Caco-2 (cell line): ENCODE measurements at regions not wholly inside any gene's neighbourhood (a gene's known extent, or its start where the extent isn't known, plus 50 kb on each side); places are given as distances from the start of the nearest gene placed in this dataset.

ENCODE experiments used
- BruUV-seq: library from RNA; stranded (reverse); fragments of 400-500 nt; replicated peaks from 2 replicates; lab custom pipeline; 2021; lab: Mats Ljungman, UMichigan
- CTCF ChIA-PET: fragments of 300-600 bp; sonication (Branson Sonifier 250); formaldehyde crosslinking; loops from one replicate; lab custom pipeline; 2022; ENCODE audit warnings: antibody characterized with exemption; lab: Charles Lee
- POLR2A ChIA-PET: fragments of 300-600 bp; sonication (Branson Sonifier 250); formaldehyde crosslinking; loops from one replicate; lab custom pipeline; 2022; ENCODE audit warnings: antibody characterized with exemption; lab: Charles Lee
- DNase-seq, 2 experiments: peaks; one replicate each; pipeline versions ENCODE4 v3.0.0 to v3.0.0-alpha.2; 2020 to 2022
- H3K27me3 ChIP-seq: replicated peaks from 2 replicates; pipeline ENCODE4 v1.6.0; 2011; ENCODE audit warnings: low read length; ENCODE audit not compliant: control insufficient read depth, insufficient read depth
- H3K36me3 ChIP-seq: 2 replicates; pipeline ENCODE4 v1.5.1; 2011; ENCODE audit warnings: low read length; ENCODE audit not compliant: control insufficient read depth, insufficient read depth
- H3K4me1 ChIP-seq: fragments of 250-450 bp; sonication (Bioruptor Pico); 2 replicates; pipeline ENCODE4 v1.5.1; 2020; ENCODE audit warnings: mild to moderate bottlenecking
- H3K4me3 ChIP-seq: 2 replicates; pipeline ENCODE4 v1.5.1; 2011; ENCODE audit warnings: low read depth, mild to moderate bottlenecking, control low read depth, low read length
- H3K9me3 ChIP-seq: fragments of 250-450 bp; sonication (Bioruptor Pico); 2 replicates; pipeline ENCODE4 v1.5.1; 2020; ENCODE audit warnings: mild to moderate bottlenecking, moderate library complexity
- H3K27ac Mint-ChIP-seq: one replicate; pipeline ENCODE4 v1.8.0; 2022; ENCODE audit warnings: mixed read lengths; ENCODE audit not compliant: unreplicated experiment
- H3K27me3 Mint-ChIP-seq: one replicate; pipeline ENCODE4 v1.8.0; 2022; ENCODE audit warnings: mixed read lengths; ENCODE audit not compliant: insufficient read depth, unreplicated experiment
- H3K36me3 Mint-ChIP-seq: one replicate; pipeline ENCODE4 v1.8.0; 2022; ENCODE audit warnings: mild to moderate bottlenecking, mixed read lengths; ENCODE audit not compliant: insufficient read depth, unreplicated experiment
- H3K4me1 Mint-ChIP-seq: one replicate; pipeline ENCODE4 v1.8.0; 2022; ENCODE audit warnings: low read depth, mixed read lengths; ENCODE audit not compliant: unreplicated experiment
- H3K4me3 Mint-ChIP-seq: one replicate; pipeline ENCODE4 v1.8.0; 2022; ENCODE audit warnings: mild to moderate bottlenecking, moderate library complexity, mixed read lengths; ENCODE audit not compliant: unreplicated experiment
- H3K9me3 Mint-ChIP-seq: one replicate; pipeline ENCODE4 v1.8.0; 2022; ENCODE audit warnings: mixed read lengths; ENCODE audit not compliant: unreplicated experiment
- intact Hi-C: fragments of 100-400 bp; cut with micrococcal nuclease; formaldehyde crosslinking; loops from one replicate; pipeline ENCODE4 v1.10.0; 2022; ENCODE audit not compliant: unreplicated experiment
- TF ChIP-seq, protein P1 (sequence below), 2 experiments: fragments of 200-600 bp in 1 of 2; IDR thresholded peaks; 1 replicate in 1 of 2; 2 replicates in 1 of 2; pipeline versions ENCODE4 v1.5.1 to v1.8.0; 2011 to 2022; ENCODE audit warnings: antibody characterized with exemption in 1 of 2, control low read depth in 1 of 2, inconsistent platforms in 1 of 2, low read depth in 1 of 2, low read length in 1 of 2, mild to moderate bottlenecking in 1 of 2, moderate library complexity in 1 of 2; ENCODE audit not compliant: insufficient read depth in 1 of 2, severe bottlenecking in 1 of 2, unreplicated experiment in 1 of 2

DNA sequence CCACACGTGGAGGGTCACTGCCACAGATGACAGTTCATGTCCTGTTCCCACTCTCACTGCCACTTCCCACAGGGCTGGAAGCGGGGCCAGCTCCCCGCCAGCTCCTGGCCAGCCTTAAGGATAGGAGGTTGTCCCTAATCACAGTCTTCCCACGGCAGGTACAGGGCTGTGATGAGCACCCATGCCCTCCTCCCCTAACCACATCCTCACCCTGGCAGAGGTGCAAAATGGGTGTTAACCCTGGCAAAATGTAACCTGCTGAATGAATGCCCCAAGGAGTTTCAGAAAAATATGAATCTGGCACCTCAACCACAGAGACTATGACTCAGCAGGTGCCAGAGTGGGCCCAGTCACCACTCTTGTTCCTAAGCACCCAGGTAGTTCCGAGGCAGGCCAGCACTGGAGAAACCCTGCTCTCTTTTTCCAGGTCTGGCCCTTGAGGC is 185.1 kb upstream of the TPM1 start:
- H3K27ac Mint-ChIP-seq, result no peak overlapping the region
- no peaks in the 10 kb centered on the region for H3K9me3 Mint-ChIP-seq
- H3K27me3 Mint-ChIP-seq, result no peaks in the 10 kb centered on the region
- no peak overlapping the region for H3K4me3 ChIP-seq
- peaks cover 11% of the 10 kb centered on the region; the same call in 1 of the 2 replicates for H3K4me1 ChIP-seq
- no peaks in the 10 kb centered on the region for H3K27me3 ChIP-seq
- H3K36me3 ChIP-seq, result no peaks in the 10 kb centered on the region
- ChIA-PET POLR2A (no interaction called here), CTCF (no interaction called here)
- no peaks in the 10 kb centered on the region for H3K36me3 Mint-ChIP-seq
- no peak overlapping the region for H3K4me3 Mint-ChIP-seq
- no peaks in the 10 kb centered on the region for H3K4me1 Mint-ChIP-seq
- H3K9me3 ChIP-seq, result no peaks in the 10 kb centered on the region
- no TSS peak for BruUV-seq
- TF ChIP-seq, protein P1, sequence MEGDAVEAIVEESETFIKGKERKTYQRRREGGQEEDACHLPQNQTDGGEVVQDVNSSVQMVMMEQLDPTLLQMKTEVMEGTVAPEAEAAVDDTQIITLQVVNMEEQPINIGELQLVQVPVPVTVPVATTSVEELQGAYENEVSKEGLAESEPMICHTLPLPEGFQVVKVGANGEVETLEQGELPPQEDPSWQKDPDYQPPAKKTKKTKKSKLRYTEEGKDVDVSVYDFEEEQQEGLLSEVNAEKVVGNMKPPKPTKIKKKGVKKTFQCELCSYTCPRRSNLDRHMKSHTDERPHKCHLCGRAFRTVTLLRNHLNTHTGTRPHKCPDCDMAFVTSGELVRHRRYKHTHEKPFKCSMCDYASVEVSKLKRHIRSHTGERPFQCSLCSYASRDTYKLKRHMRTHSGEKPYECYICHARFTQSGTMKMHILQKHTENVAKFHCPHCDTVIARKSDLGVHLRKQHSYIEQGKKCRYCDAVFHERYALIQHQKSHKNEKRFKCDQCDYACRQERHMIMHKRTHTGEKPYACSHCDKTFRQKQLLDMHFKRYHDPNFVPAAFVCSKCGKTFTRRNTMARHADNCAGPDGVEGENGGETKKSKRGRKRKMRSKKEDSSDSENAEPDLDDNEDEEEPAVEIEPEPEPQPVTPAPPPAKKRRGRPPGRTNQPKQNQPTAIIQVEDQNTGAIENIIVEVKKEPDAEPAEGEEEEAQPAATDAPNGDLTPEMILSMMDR (IDR thresholded peaks at IDR 0.05; ENCODE audit: insufficient read depth in 1 of 2, low read depth in 1 of 2, low read length in 1 of 2, severe bottlenecking in 1 of 2, unreplicated experiment in 1 of 2), result no peak
- DNase-seq, result no peak
- intact Hi-C loops, result no loop called here

DNA sequence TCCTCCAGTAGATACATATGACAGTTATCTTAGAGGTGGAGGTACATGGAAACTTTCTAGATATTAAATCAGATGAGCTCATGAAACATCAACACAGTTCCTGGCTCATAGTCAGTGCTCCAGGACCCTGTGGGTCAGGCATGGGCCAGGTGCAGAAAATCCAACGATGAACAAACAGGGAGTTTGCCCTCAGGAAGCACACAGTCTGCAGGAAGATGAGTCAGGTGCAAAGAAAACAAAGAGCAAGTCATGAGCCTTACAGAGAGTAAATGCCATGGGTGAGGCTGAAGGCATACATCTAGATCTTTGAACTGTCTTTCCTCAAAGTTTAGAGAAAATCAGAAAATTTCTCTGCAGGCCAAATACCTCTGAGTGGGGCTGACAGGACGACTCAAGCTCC is 184.2 kb upstream of the TPM1 start:
- no peak for DNase-seq
- H3K4me1 Mint-ChIP-seq, result no peaks in the 10 kb centered on the region
- no peak overlapping the region for H3K4me3 Mint-ChIP-seq
- H3K27ac Mint-ChIP-seq, result no peak overlapping the region
- TF ChIP-seq, protein P1 (IDR thresholded peaks at IDR 0.05; ENCODE audit: insufficient read depth in 1 of 2, low read depth in 1 of 2, low read length in 1 of 2, severe bottlenecking in 1 of 2, unreplicated experiment in 1 of 2), result no peak
- no peak overlapping the region for H3K4me3 ChIP-seq
- H3K9me3 Mint-ChIP-seq, result no peaks in the 10 kb centered on the region
- CTCF ChIA-PET, result no interaction called here
- intact Hi-C loops, result no loop called here
- H3K9me3 ChIP-seq, result no peaks in the 10 kb centered on the region
- peaks cover 8% of the 10 kb centered on the region; the same call in 1 of the 2 replicates for H3K4me1 ChIP-seq
- BruUV-seq, result no TSS peak
- no peaks in the 10 kb centered on the region for H3K36me3 Mint-ChIP-seq
- no peaks in the 10 kb centered on the region for H3K36me3 ChIP-seq
- no peaks in the 10 kb centered on the region for H3K27me3 ChIP-seq
- POLR2A ChIA-PET, result no interaction called here
- H3K27me3 Mint-ChIP-seq, result no peaks in the 10 kb centered on the region

GRCh38 chr15:62862717-62863116 is 179.8 kb upstream of the TPM1 start:
- intact Hi-C loops, result no loop called here
- no peak overlapping the region for H3K4me3 Mint-ChIP-seq
- Histone ChIP-seq H3K9me3 (no peaks in the 10 kb centered on the region), H3K4me1 (no peaks in the 10 kb centered on the region), H3K27me3 (no peaks in the 10 kb centered on the region), H3K4me3 (no peak overlapping the region), H3K36me3 (no peaks in the 10 kb centered on the region)
- H3K27ac Mint-ChIP-seq, result no peak overlapping the region
- no peaks in the 10 kb centered on the region for H3K27me3 Mint-ChIP-seq
- CTCF ChIA-PET, result no interaction called here
- no TSS peak for BruUV-seq
- TF ChIP-seq, protein P1 (IDR thresholded peaks at IDR 0.05; ENCODE audit: insufficient read depth in 1 of 2, low read depth in 1 of 2, low read length in 1 of 2, severe bottlenecking in 1 of 2, unreplicated experiment in 1 of 2), result no peak
- H3K36me3 Mint-ChIP-seq, result no peaks in the 10 kb centered on the region
- DNase-seq, result no peak
- H3K4me1 Mint-ChIP-seq, result no peaks in the 10 kb centered on the region
- no peaks in the 10 kb centered on the region for H3K9me3 Mint-ChIP-seq
- POLR2A ChIA-PET, result no interaction called here
